GM12864 (cell line): ENCODE measurements at regions not wholly inside any gene's neighbourhood (a gene's known extent, or its start where the extent isn't known, plus 50 kb on each side); places are given as distances from the start of the nearest gene placed in this dataset.

Experiments
- DNase-seq: peaks from one replicate; pipeline ENCODE4 v3.0.0-alpha.2; 2011; ENCODE audit warnings: low read depth
- H3K4me3 ChIP-seq: 2 replicates; pipeline ENCODE4 v1.5.1; 2011; ENCODE audit warnings: mild to moderate bottlenecking, low read depth, low read length, control low read depth
- TF ChIP-seq, protein P1 (sequence below): IDR thresholded peaks from 2 replicates; pipeline ENCODE4 v1.5.1; 2011; ENCODE audit warnings: low read depth, mild to moderate bottlenecking, moderate library complexity, low read length, control low read depth, inconsistent platforms; ENCODE audit errors: missing control alignments

DNA sequence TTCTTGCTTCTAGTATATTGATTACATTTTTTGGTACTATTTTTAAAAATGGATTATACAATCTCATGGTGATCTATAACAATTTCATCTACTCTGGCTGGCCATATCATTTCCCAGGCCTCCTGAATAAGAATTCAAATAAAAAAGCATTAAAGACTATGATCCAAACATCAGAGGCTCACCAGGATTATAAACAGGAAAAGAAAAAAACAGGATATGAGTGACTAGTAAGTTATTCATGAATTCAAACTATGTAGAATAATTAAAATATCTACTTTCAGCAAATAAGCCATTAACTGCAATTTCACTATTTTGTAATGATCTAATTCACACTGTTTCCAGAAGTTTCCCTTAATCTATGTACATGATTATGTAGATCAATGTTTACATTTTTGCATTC is 293.1 kb upstream of the CDH6 start:
- TF ChIP-seq, protein P1, sequence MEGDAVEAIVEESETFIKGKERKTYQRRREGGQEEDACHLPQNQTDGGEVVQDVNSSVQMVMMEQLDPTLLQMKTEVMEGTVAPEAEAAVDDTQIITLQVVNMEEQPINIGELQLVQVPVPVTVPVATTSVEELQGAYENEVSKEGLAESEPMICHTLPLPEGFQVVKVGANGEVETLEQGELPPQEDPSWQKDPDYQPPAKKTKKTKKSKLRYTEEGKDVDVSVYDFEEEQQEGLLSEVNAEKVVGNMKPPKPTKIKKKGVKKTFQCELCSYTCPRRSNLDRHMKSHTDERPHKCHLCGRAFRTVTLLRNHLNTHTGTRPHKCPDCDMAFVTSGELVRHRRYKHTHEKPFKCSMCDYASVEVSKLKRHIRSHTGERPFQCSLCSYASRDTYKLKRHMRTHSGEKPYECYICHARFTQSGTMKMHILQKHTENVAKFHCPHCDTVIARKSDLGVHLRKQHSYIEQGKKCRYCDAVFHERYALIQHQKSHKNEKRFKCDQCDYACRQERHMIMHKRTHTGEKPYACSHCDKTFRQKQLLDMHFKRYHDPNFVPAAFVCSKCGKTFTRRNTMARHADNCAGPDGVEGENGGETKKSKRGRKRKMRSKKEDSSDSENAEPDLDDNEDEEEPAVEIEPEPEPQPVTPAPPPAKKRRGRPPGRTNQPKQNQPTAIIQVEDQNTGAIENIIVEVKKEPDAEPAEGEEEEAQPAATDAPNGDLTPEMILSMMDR: no peak
- DNase-seq: no peak

DNA sequence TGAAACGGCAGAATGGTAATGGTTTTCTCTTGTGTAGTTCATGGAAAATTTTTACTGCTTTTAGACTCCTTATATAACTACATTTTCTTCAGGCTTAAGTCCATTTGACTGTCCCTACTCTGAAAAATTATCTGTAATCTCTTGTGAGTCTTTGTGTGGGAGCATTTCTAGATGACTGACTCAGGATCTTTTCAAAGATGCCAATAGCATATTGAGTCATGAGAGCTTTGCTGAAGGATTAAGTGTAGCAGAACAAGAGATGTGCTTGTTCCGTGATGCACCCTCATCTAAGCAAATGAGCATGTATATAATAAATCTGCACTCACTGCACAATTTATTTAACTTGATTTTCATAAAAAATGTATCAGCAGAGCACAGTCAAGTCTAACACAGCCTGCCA is 298.7 kb upstream of the CDH6 start:
- no peak overlapping the region for H3K4me3 ChIP-seq
- no peak for DNase-seq
- TF ChIP-seq, protein P1: no peak

More for the DNA sequence above, 293.1 kb upstream of the CDH6 start:
- H3K4me3 ChIP-seq: no peak overlapping the region

DNA sequence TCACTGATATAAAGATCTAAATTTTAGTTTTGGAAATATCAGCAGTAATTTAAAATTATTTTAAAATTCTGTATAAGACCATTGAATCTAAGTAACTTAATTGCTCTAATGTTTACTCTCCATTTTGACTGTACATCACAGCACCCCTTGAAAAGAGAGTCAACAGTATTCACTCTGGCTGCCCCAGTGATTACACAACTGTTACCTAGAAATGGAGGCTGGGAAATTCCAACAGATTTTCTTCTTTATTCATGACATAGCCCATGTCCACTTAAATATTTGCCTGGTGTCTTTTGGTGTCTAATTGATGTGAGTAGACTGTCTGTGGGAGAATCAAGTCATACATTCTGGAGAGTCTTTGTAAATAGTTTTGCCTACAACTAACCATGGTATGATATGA is 301.8 kb upstream of the CDH6 start:
- H3K4me3 ChIP-seq: no peak overlapping the region
- DNase-seq: no peak
- TF ChIP-seq, protein P1: no peak

DNA sequence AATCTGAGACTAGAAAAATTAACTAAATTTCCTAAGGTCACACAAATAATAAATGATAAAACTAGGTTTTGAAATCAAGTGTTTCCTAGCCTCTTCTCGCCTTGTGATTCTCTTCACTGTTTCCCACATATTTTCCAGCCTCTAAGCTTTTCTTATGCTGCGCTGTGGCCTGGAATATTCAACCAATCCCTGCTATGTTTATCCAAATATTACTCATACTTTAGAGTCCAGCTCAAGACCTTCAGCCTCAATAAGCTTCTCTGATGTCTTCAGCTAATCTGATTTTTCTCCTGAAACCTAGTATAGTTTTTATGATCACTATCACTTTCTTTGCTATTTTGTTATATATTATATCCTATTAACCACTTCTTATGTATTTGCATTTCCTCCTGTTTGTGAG is 303.1 kb upstream of the CDH6 start:
- H3K4me3 ChIP-seq: no peak overlapping the region
- TF ChIP-seq, protein P1: no peak
- no peak for DNase-seq

DNA sequence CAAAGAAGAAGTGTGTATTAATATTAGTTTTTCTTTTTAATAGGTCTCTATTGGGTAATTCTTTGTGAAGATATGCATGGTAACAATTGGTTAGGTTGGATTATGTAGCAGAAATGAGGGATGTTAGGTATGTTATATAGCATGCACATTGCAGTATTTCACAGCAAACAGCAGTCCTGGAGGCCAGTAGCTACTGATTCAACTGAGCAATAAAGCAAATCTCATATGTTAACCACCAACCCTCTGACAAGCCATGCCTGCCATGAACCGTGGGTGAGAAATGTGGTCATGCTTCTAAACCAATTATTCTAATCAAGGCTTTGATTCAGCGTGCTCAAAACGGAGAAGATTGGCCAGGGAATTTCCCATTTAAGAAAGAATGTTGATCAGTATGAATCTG is 313.0 kb upstream of the CDH6 start:
- TF ChIP-seq, protein P1: no peak
- H3K4me3 ChIP-seq: no peak overlapping the region
- DNase-seq: no peak

DNA sequence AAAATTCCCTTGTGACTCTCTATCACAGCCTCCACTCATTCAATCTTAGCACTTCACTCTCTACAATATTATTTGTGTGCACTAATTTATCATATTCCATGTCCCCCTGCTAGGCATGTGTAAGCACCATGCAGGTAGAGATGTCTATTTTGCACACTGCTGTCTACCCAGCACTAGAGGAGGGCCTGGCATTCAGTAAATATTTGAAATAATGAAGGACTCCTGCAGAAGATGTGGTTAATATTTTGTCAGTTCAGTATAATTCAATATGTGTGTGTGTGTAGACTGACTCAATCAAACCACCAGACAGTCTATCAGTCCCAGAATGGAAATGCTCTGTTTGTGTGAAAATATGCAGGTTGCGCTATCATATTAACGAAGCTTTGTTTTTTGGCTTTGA is 313.6 kb upstream of the CDH6 start:
- TF ChIP-seq, protein P1: no peak
- no peak for DNase-seq
- no peak overlapping the region for H3K4me3 ChIP-seq

DNA sequence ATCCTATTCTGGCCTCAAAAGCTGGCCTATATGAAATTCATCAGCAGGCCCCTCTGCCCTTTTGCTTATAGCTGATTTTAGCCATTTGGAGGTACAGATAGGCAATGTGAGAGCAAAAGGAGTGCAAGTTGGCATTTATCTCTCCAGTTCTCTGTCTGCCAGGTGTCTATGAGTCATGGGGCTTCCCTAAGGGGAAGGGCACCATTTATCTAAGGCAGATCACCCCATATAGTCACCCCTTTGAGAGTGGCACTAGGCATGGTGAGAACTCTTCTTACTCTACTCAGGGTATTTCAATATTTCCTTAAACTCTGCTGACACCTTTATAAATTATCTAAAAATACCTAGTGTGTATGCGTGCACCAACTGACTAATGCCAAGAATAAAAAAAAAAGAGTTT is 314.7 kb upstream of the CDH6 start:
- TF ChIP-seq, protein P1: no peak
- H3K4me3 ChIP-seq: no peak overlapping the region
- DNase-seq: no peak
